M059J (cell line): ENCODE measurements at regions not wholly inside any gene's neighbourhood (a gene's known extent, or its start where the extent isn't known, plus 50 kb on each side); places are given as distances from the start of the nearest gene placed in this dataset.
A peak's percentile ranks its signal among the peaks of the same experiment; 100 is the strongest.
"Not testable (repeated sequence)": the region's sequence is repeated elsewhere in the genome, so short reads cannot be mapped to it uniquely, and the experiment has no call there.

Experiments
- DNase-seq: peaks from one replicate; pipeline ENCODE4 v3.0.0-alpha.2; 2012; ENCODE audit warnings: low read depth

GRCh38 chr12:89781156-89781555 is 72.5 kb upstream of the ATP2B1 start:
- DNase-seq: no peak

- DNase-seq: no peak
These were observed 70.5 kb upstream of the ATP2B1 start for GRCh38 chr12:89779090-89779489.

GRCh38 chr12:89777733-89778379 is 69.2 kb upstream of the ATP2B1 start:
- no peak for DNase-seq

- no peak for DNase-seq
These were observed 67.3 kb upstream of the ATP2B1 start for GRCh38 chr12:89775986-89776365.

GRCh38 chr12:89775063-89775985 is 66.7 kb upstream of the ATP2B1 start:
- DNase-seq: peak; percentile 81

GRCh38 chr12:89774645-89775044 is 66.0 kb upstream of the ATP2B1 start:
- no peak for DNase-seq

GRCh38 chr12:89770391-89770790 is 61.8 kb upstream of the ATP2B1 start:
- DNase-seq: peak; percentile 60

- no peak for DNase-seq
These were observed 60.8 kb upstream of the ATP2B1 start for GRCh38 chr12:89769483-89769818.

- peak; percentile 98 for DNase-seq
These were observed 60.2 kb upstream of the ATP2B1 start for GRCh38 chr12:89768586-89769482.

GRCh38 chr12:89765959-89766824 is 57.6 kb upstream of the ATP2B1 start:
- DNase-seq: no peak

GRCh38 chr12:89764164-89764563 is 55.5 kb upstream of the ATP2B1 start:
- DNase-seq: not testable (repeated sequence)

- DNase-seq: no peak
These were observed 54.0 kb upstream of the ATP2B1 start for GRCh38 chr12:89762498-89763170.

- no peak for DNase-seq
These were observed 52.1 kb upstream of the ATP2B1 start for GRCh38 chr12:89760783-89761182.
